ENCODE measurements at regions not wholly inside any gene's neighbourhood (a gene's known extent, or its start where the extent isn't known, plus 50 kb on each side); places are given as distances from the start of the nearest gene placed in this dataset.

DNA sequence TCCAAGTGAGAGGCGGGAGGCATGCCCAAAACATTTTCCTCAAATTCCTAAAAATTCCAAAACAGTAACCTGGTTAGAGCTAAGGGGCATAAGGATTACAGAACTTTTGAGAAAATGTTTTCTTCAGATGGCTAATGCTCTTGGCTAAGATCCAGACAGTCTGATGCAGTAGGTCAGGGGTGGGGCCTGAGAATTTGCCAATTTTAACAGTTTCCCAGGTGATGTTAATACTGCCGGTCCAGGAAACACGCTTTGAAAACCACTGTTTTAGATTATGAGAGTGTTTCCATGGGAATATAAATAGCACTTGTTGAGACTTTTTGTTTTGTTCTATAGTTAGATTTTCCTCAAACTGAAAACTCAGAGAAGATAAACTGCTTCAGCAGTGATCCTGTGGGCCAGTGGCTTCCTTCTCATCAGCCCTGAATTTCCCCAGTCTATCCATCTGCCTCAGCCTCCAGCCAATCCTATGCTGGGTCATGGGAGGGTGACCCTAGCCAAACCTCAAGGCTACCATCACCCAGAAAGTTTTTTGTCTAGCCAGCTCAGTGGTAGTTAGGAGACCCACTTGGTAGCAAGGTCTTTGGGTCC, 71.6 kb upstream of the ACP3 start:
- no peak overlapping the region for H3K27ac Mint-ChIP-seq (ENCODE audit: unreplicated experiment)
- H3K36me3 Mint-ChIP-seq (ENCODE audit: insufficient read depth, unreplicated experiment) = no peaks in the 10 kb centered on the region
- Histone ChIP-seq H3K4me1 (no peaks in the 10 kb centered on the region), H3K27me3 (replicated peaks; ENCODE audit: control insufficient read depth, insufficient read depth, low read length) (no peaks in the 10 kb centered on the region), H3K36me3 (ENCODE audit: control insufficient read depth, insufficient read depth, low read length) (no peaks in the 10 kb centered on the region), H3K9me3 (no peaks in the 10 kb centered on the region), H3K4me3 (ENCODE audit: low read depth, low read length) (no peak overlapping the region)
- intact Hi-C loops (cut with micrococcal nuclease; ENCODE audit: unreplicated experiment) = no loop called here
- H3K27me3 Mint-ChIP-seq (ENCODE audit: insufficient read depth, unreplicated experiment) = peaks cover 14% of the 10 kb centered on the region
- no peaks in the 10 kb centered on the region for H3K4me1 Mint-ChIP-seq (ENCODE audit: low read depth, unreplicated experiment)
- ChIA-PET CTCF (no interaction called here), POLR2A (no interaction called here)
- no peak for DNase-seq
- no TSS peak for BruUV-seq (replicated peaks)
- no peak overlapping the region for H3K4me3 Mint-ChIP-seq (ENCODE audit: unreplicated experiment)
- no peaks in the 10 kb centered on the region for H3K9me3 Mint-ChIP-seq (ENCODE audit: unreplicated experiment)
- no peak for TF ChIP-seq CTCF (IDR thresholded peaks at IDR 0.05; ENCODE audit: insufficient read depth in 1 of 2, low read depth in 1 of 2, low read length in 1 of 2, severe bottlenecking in 1 of 2, unreplicated experiment in 1 of 2)

GRCh38 chr3:132246212-132246611, 71.0 kb upstream of the ACP3 start:
- Mint-ChIP-seq H3K4me3 (ENCODE audit: unreplicated experiment) (no peak overlapping the region), H3K27ac (ENCODE audit: unreplicated experiment) (no peak overlapping the region), H3K36me3 (ENCODE audit: insufficient read depth, unreplicated experiment) (no peaks in the 10 kb centered on the region), H3K9me3 (ENCODE audit: unreplicated experiment) (no peaks in the 10 kb centered on the region), H3K27me3 (ENCODE audit: insufficient read depth, unreplicated experiment) (peaks cover 14% of the 10 kb centered on the region), H3K4me1 (ENCODE audit: low read depth, unreplicated experiment) (no peaks in the 10 kb centered on the region)
- DNase-seq = no peak
- no peak for TF ChIP-seq CTCF (IDR thresholded peaks at IDR 0.05; ENCODE audit: insufficient read depth in 1 of 2, low read depth in 1 of 2, low read length in 1 of 2, severe bottlenecking in 1 of 2, unreplicated experiment in 1 of 2)
- BruUV-seq (replicated peaks) = no TSS peak
- Histone ChIP-seq H3K36me3 (ENCODE audit: control insufficient read depth, insufficient read depth, low read length) (no peaks in the 10 kb centered on the region), H3K4me1 (no peaks in the 10 kb centered on the region), H3K9me3 (no peaks in the 10 kb centered on the region), H3K27me3 (replicated peaks; ENCODE audit: control insufficient read depth, insufficient read depth, low read length) (no peaks in the 10 kb centered on the region), H3K4me3 (ENCODE audit: low read depth, low read length) (no peak overlapping the region)
- CTCF ChIA-PET = no interaction called here
- intact Hi-C loops (cut with micrococcal nuclease; ENCODE audit: unreplicated experiment) = no loop called here
- POLR2A ChIA-PET = no interaction called here

DNA sequence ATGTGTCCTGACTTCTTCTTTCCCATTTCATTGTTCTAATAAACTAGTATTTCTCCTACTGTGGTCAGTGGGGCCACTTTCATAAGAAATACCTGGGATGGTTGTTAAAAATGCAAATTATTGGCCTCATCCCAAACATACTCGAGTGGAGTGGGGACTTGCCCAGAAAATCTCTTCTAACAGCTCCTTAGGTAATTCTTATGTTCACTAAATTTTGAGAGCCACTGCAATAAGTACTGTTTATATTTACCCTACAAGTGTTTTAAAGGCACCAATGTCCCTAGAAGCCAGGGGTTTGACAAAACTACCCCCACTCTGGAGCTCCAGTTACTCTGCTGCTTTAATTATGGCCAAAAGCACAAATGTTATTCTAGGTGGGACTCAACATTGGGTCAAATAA, 70.0 kb upstream of the ACP3 start:
- H3K4me3 Mint-ChIP-seq (ENCODE audit: unreplicated experiment) = no peak overlapping the region

More for the DNA sequence above, 70.0 kb upstream of the ACP3 start:
- BruUV-seq (replicated peaks) = no TSS peak
- H3K27me3 Mint-ChIP-seq (ENCODE audit: insufficient read depth, unreplicated experiment) = peaks cover 12% of the 10 kb centered on the region
- H3K9me3 ChIP-seq = no peaks in the 10 kb centered on the region
- H3K4me1 Mint-ChIP-seq (ENCODE audit: low read depth, unreplicated experiment) = no peaks in the 10 kb centered on the region
- no peak for TF ChIP-seq CTCF (IDR thresholded peaks at IDR 0.05; ENCODE audit: insufficient read depth in 1 of 2, low read depth in 1 of 2, low read length in 1 of 2, severe bottlenecking in 1 of 2, unreplicated experiment in 1 of 2)
- POLR2A ChIA-PET = no interaction called here
- no peaks in the 10 kb centered on the region for H3K9me3 Mint-ChIP-seq (ENCODE audit: unreplicated experiment)
- H3K4me3 ChIP-seq (ENCODE audit: low read depth, low read length) = no peak overlapping the region
- intact Hi-C loops (cut with micrococcal nuclease; ENCODE audit: unreplicated experiment) = no loop called here
- H3K36me3 ChIP-seq (ENCODE audit: control insufficient read depth, insufficient read depth, low read length) = no peaks in the 10 kb centered on the region
- H3K27ac Mint-ChIP-seq (ENCODE audit: unreplicated experiment) = no peak overlapping the region
- H3K27me3 ChIP-seq (replicated peaks; ENCODE audit: control insufficient read depth, insufficient read depth, low read length) = no peaks in the 10 kb centered on the region
- no peaks in the 10 kb centered on the region for H3K36me3 Mint-ChIP-seq (ENCODE audit: insufficient read depth, unreplicated experiment)
- no peaks in the 10 kb centered on the region for H3K4me1 ChIP-seq
- DNase-seq = no peak
- CTCF ChIA-PET = no interaction called here
